ENCODE measurements at regions not wholly inside any gene's neighbourhood (a gene's known extent, or its start where the extent isn't known, plus 50 kb on each side); places are given as distances from the start of the nearest gene placed in this dataset.

- Mint-ChIP-seq H3K4me1 (ENCODE audit: low read depth) (no peaks in the 10 kb centered on the region), H3K27me3 (no peaks in the 10 kb centered on the region), H3K9me3 (peaks cover 5% of the 10 kb centered on the region), H3K4me3 (no peak overlapping the region), H3K36me3 (ENCODE audit: low read depth) (no peaks in the 10 kb centered on the region), H3K27ac (no peak overlapping the region)
- Histone ChIP-seq H3K4me1 (ENCODE audit: insufficient read depth, low read length) (no peaks in the 10 kb centered on the region), H3K36me3 (ENCODE audit: insufficient read depth, low read length) (no peaks in the 10 kb centered on the region), H3K4me3 (ENCODE audit: low read length) (no peak overlapping the region), H3K9me3 (ENCODE audit: control insufficient read depth in 1 of 2, insufficient read depth in 1 of 2, low read length in 2 of 2) (no peaks in the 10 kb centered on the region), H3K27me3 (ENCODE audit: control insufficient read depth in 1 of 2, insufficient read depth in 2 of 2, low read length in 2 of 2) (no peaks in the 10 kb centered on the region), H3K27ac (ENCODE audit: low read depth in 1 of 2, low read length in 2 of 2) (no peak overlapping the region)
- intact Hi-C loops (cut with DNase I, micrococcal nuclease) = no loop called here
- DNase-seq = no peak
- ChIA-PET POLR2A (no interaction called here), CTCF (no interaction called here)
- no peak for TF ChIP-seq CTCF (IDR thresholded peaks at IDR 0.05)
- no peak for ATAC-seq (ENCODE audit: poor library complexity)
These were observed 415.7 kb upstream of the FIGN start for GRCh38 chr2:164151522-164151921.

GRCh38 chr2:164150604-164151003 is 414.8 kb upstream of the FIGN start:
- intact Hi-C loops (cut with DNase I, micrococcal nuclease) = no loop called here
- Histone ChIP-seq H3K27me3 (ENCODE audit: control insufficient read depth in 1 of 2, insufficient read depth in 2 of 2, low read length in 2 of 2) (no peaks in the 10 kb centered on the region), H3K4me1 (ENCODE audit: insufficient read depth, low read length) (no peaks in the 10 kb centered on the region), H3K36me3 (ENCODE audit: insufficient read depth, low read length) (no peaks in the 10 kb centered on the region), H3K4me3 (ENCODE audit: low read length) (no peak overlapping the region), H3K9me3 (ENCODE audit: control insufficient read depth in 1 of 2, insufficient read depth in 1 of 2, low read length in 2 of 2) (no peaks in the 10 kb centered on the region), H3K27ac (ENCODE audit: low read depth in 1 of 2, low read length in 2 of 2) (no peak overlapping the region)
- no peak for ATAC-seq (ENCODE audit: poor library complexity)
- no peaks in the 10 kb centered on the region for H3K36me3 Mint-ChIP-seq (ENCODE audit: low read depth)
- ChIA-PET CTCF (no interaction called here), POLR2A (no interaction called here)
- H3K4me3 Mint-ChIP-seq = no peak overlapping the region
- H3K4me1 Mint-ChIP-seq (ENCODE audit: low read depth) = no peaks in the 10 kb centered on the region
- H3K9me3 Mint-ChIP-seq = peaks cover 5% of the 10 kb centered on the region
- TF ChIP-seq CTCF (IDR thresholded peaks at IDR 0.05) = no peak
- H3K27me3 Mint-ChIP-seq = no peaks in the 10 kb centered on the region
- no peak overlapping the region for H3K27ac Mint-ChIP-seq
- DNase-seq = no peak

GRCh38 chr2:164146441-164146840 is 410.6 kb upstream of the FIGN start:
- Mint-ChIP-seq H3K27me3 (no peaks in the 10 kb centered on the region), H3K4me1 (ENCODE audit: low read depth) (no peaks in the 10 kb centered on the region), H3K9me3 (peaks cover 5% of the 10 kb centered on the region), H3K36me3 (ENCODE audit: low read depth) (no peaks in the 10 kb centered on the region), H3K4me3 (no peak overlapping the region), H3K27ac (no peak overlapping the region)
- ChIA-PET CTCF (no interaction called here), POLR2A (no interaction called here)
- no peak for DNase-seq
- no peak for TF ChIP-seq CTCF (IDR thresholded peaks at IDR 0.05)
- no peaks in the 10 kb centered on the region for H3K36me3 ChIP-seq (ENCODE audit: insufficient read depth, low read length)
- H3K4me1 ChIP-seq (ENCODE audit: insufficient read depth, low read length) = no peaks in the 10 kb centered on the region
- intact Hi-C loops (cut with DNase I, micrococcal nuclease) = no loop called here
- H3K9me3 ChIP-seq (ENCODE audit: control insufficient read depth in 1 of 2, insufficient read depth in 1 of 2, low read length in 2 of 2) = peaks cover 6 to 13% of the 10 kb centered on the region in 2 experiments
- ATAC-seq (ENCODE audit: poor library complexity) = no peak
- H3K27ac ChIP-seq (ENCODE audit: low read depth in 1 of 2, low read length in 2 of 2) = no peak overlapping the region
- H3K4me3 ChIP-seq (ENCODE audit: low read length) = no peak overlapping the region
- no peaks in the 10 kb centered on the region for H3K27me3 ChIP-seq (ENCODE audit: control insufficient read depth in 1 of 2, insufficient read depth in 2 of 2, low read length in 2 of 2)
